ENCODE measurements at regions not wholly inside any gene's neighbourhood (a gene's known extent, or its start where the extent isn't known, plus 50 kb on each side); places are given as distances from the start of the nearest gene placed in this dataset.

- DNase-seq = no peak
Observed at GRCh38 chr13:22062478-22063205, 391.8 kb downstream of the FGF9 start.

- no peak for DNase-seq
Observed at GRCh38 chr13:22063416-22064124, 392.7 kb downstream of the FGF9 start.

GRCh38 chr13:22064854-22065620 is 394.2 kb downstream of the FGF9 start:
- no peak for DNase-seq

GRCh38 chr13:22073718-22074117 is 402.8 kb downstream of the FGF9 start:
- DNase-seq = no peak

GRCh38 chr13:22074403-22074802 is 403.5 kb downstream of the FGF9 start:
- no peak for DNase-seq

GRCh38 chr13:22076658-22077057 is 405.8 kb downstream of the FGF9 start:
- DNase-seq = no peak

- DNase-seq = no peak
Observed at GRCh38 chr13:22077205-22077683, 406.4 kb downstream of the FGF9 start.

- no peak for DNase-seq
Observed at GRCh38 chr13:22077764-22078163, 406.9 kb downstream of the FGF9 start.

- no peak for DNase-seq
Observed at GRCh38 chr13:22079961-22080360, 409.1 kb downstream of the FGF9 start.

- DNase-seq = no peak
Observed at GRCh38 chr13:22080832-22081231, 410.0 kb downstream of the FGF9 start.

GRCh38 chr13:22081430-22081829 is 410.6 kb downstream of the FGF9 start:
- DNase-seq = no peak

GRCh38 chr13:22082030-22082429 is 411.2 kb downstream of the FGF9 start:
- no peak for DNase-seq

GRCh38 chr13:22082437-22083100 is 411.7 kb downstream of the FGF9 start:
- DNase-seq = no peak

- no peak for DNase-seq
Observed at GRCh38 chr13:22085001-22085400, 414.1 kb downstream of the FGF9 start.

GRCh38 chr13:22086597-22087330 is 415.9 kb downstream of the FGF9 start:
- no peak for DNase-seq

- DNase-seq = no peak
Observed at GRCh38 chr13:22090106-22090505, 419.2 kb downstream of the FGF9 start.

GRCh38 chr13:22091222-22091970 is 420.5 kb downstream of the FGF9 start:
- DNase-seq = no peak

GRCh38 chr13:22091971-22092300 is 421.1 kb downstream of the FGF9 start:
- no peak for DNase-seq

- DNase-seq = no peak
Observed at GRCh38 chr13:22092791-22093560, 422.1 kb downstream of the FGF9 start.

GRCh38 chr13:22095794-22096193 is 424.9 kb downstream of the FGF9 start:
- no peak for DNase-seq

- DNase-seq = no peak
Observed at GRCh38 chr13:22099585-22099984, 428.7 kb downstream of the FGF9 start.
